SU-DHL-6 (cell line): ENCODE measurements at regions not wholly inside any gene's neighbourhood (a gene's known extent, or its start where the extent isn't known, plus 50 kb on each side); places are given as distances from the start of the nearest gene placed in this dataset.

Experiments
- H2AFZ ChIP-seq: fragments of 200-600 bp; sonication (generic); 2 replicates; pipeline ENCODE4 v1.6.1; 2014; ENCODE audit warnings: low read depth, mild to moderate bottlenecking, moderate library complexity, mixed read lengths, antibody characterized with exemption, low read length; ENCODE audit not compliant: severe bottlenecking
- H3F3A ChIP-seq: fragments of 200-600 bp; shearing (Covaris generic); 2 replicates; pipeline ENCODE4 v1.6.0; 2016; ENCODE audit warnings: antibody characterized with exemption, mild to moderate bottlenecking; ENCODE audit not compliant: insufficient read depth
- H3K27ac ChIP-seq: fragments of 200-600 bp; sonication (generic); 2 replicates; pipeline ENCODE4 v1.5.1; 2016; ENCODE audit warnings: low read depth, mild to moderate bottlenecking, low read length, moderate library complexity, mixed read lengths
- H3K27me3 ChIP-seq: fragments of 200-600 bp; sonication (generic), shearing (Covaris generic); 2 replicates; pipeline ENCODE4 v1.6.0; 2014; ENCODE audit warnings: mild to moderate bottlenecking, low read length
- H3K36me3 ChIP-seq: fragments of 200-600 bp; sonication (generic); 2 replicates; pipeline ENCODE4 v1.6.1; 2014; ENCODE audit warnings: mild to moderate bottlenecking, low read length, mixed read lengths
- H3K4me2 ChIP-seq: fragments of 300-600, 200-600 bp; shearing (Covaris generic), sonication (generic); 2 replicates; pipeline ENCODE4 v1.6.0; 2014; ENCODE audit warnings: low read length, low read depth, mild to moderate bottlenecking; ENCODE audit not compliant: poor library complexity, severe bottlenecking
- H3K4me3 ChIP-seq: fragments of 200-600 bp; sonication (generic); 2 replicates; pipeline ENCODE4 v1.5.1; 2014; ENCODE audit warnings: antibody characterized with exemption, low read length, mild to moderate bottlenecking, mixed read lengths; ENCODE audit not compliant: insufficient read depth, poor library complexity, severe bottlenecking
- H3K79me2 ChIP-seq: fragments of 200-600 bp; sonication (generic); 2 replicates; pipeline ENCODE4 v1.6.1; 2014; ENCODE audit warnings: mild to moderate bottlenecking, low read length, moderate library complexity; ENCODE audit not compliant: insufficient read depth
- H3K9ac ChIP-seq: fragments of 200-600 bp; sonication (generic); 2 replicates; pipeline ENCODE4 v1.7.0; 2014; ENCODE audit warnings: mild to moderate bottlenecking, low read length
- H3K9me2 ChIP-seq: fragments of 200-600 bp; sonication (generic); replicated peaks from 2 replicates; pipeline ENCODE4 v1.6.1; 2014; ENCODE audit warnings: low read length; ENCODE audit not compliant: insufficient read depth
- H3K9me3 ChIP-seq: fragments of 200-600 bp; sonication (generic); 2 replicates; pipeline ENCODE4 v1.6.1; 2014; ENCODE audit warnings: low read length, mixed read lengths; ENCODE audit not compliant: insufficient read depth
- H4K20me1 ChIP-seq: fragments of 200-600 bp; sonication (generic); 2 replicates; pipeline ENCODE4 v1.6.1; 2014; ENCODE audit warnings: low read depth, mild to moderate bottlenecking, antibody characterized with exemption, low read length, moderate library complexity, mixed read lengths
- EZH2phosphoT487 ChIP-seq: fragments of 200-600 bp; sonication (generic), shearing (Covaris generic); conservative IDR thresholded peaks from 2 replicates; pipeline ENCODE4 v1.6.1; 2018; ENCODE audit warnings: mild to moderate bottlenecking, antibody characterized with exemption, low read length, moderate library complexity, mixed read lengths
- TF ChIP-seq, protein P1 (sequence below): fragments of 200-600 bp; sonication (generic); IDR thresholded peaks from one replicate; pipeline ENCODE4 v1.5.1; 2017; ENCODE audit warnings: antibody characterized with exemption, mild to moderate bottlenecking, low read length, moderate library complexity; ENCODE audit not compliant: insufficient read depth, poor library complexity, severe bottlenecking

DNA sequence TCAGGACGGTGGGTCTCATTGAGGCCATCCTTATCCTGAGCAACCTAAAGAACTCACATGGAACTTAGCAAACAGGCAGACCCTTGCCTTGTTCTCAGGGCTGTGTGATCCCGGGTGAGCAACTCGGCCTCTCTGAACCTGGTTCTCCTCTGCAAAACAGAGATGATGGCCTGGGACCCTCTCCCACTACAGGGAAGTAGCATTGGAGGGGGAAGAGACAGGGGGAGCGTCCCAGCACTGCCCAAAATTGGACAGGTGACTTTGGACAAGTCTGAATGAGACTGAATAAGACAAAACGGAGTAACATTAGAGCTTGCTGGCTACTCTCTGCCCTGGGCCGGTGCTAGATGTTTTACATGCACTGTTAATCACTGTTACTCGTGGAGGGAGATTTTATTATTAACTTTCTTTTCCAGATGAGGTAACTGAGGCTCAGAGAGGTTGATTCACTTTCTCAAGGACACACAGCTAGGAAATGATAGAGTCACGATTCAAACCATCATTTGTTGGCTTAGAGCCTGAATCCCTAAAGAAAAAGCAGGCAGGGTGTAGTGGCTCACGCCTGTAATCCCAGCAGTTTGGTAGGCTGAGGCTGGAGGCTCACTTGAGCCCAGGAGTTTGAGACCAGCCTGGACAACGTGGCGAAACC lies 136.4 kb downstream of the C9orf50 start:
- Histone ChIP-seq H3K9me3 (no peaks in the 10 kb centered on the region), H3K36me3 (no peaks in the 10 kb centered on the region), H3K9me2 (no peaks in the 10 kb centered on the region), H3K4me3 (no peak overlapping the region), H3K27ac (no peak overlapping the region), H3K9ac (no peak overlapping the region), H3F3A (no peaks in the 10 kb centered on the region), H3K4me2 (no peak overlapping the region), H3K27me3 (no peaks in the 10 kb centered on the region), H4K20me1 (no peaks in the 10 kb centered on the region), H3K79me2 (no peaks in the 10 kb centered on the region), H2AFZ (no peak overlapping the region)
- TF ChIP-seq EZH2phosphoT487 = no peak
- TF ChIP-seq, protein P1, sequence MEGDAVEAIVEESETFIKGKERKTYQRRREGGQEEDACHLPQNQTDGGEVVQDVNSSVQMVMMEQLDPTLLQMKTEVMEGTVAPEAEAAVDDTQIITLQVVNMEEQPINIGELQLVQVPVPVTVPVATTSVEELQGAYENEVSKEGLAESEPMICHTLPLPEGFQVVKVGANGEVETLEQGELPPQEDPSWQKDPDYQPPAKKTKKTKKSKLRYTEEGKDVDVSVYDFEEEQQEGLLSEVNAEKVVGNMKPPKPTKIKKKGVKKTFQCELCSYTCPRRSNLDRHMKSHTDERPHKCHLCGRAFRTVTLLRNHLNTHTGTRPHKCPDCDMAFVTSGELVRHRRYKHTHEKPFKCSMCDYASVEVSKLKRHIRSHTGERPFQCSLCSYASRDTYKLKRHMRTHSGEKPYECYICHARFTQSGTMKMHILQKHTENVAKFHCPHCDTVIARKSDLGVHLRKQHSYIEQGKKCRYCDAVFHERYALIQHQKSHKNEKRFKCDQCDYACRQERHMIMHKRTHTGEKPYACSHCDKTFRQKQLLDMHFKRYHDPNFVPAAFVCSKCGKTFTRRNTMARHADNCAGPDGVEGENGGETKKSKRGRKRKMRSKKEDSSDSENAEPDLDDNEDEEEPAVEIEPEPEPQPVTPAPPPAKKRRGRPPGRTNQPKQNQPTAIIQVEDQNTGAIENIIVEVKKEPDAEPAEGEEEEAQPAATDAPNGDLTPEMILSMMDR = no peak

DNA sequence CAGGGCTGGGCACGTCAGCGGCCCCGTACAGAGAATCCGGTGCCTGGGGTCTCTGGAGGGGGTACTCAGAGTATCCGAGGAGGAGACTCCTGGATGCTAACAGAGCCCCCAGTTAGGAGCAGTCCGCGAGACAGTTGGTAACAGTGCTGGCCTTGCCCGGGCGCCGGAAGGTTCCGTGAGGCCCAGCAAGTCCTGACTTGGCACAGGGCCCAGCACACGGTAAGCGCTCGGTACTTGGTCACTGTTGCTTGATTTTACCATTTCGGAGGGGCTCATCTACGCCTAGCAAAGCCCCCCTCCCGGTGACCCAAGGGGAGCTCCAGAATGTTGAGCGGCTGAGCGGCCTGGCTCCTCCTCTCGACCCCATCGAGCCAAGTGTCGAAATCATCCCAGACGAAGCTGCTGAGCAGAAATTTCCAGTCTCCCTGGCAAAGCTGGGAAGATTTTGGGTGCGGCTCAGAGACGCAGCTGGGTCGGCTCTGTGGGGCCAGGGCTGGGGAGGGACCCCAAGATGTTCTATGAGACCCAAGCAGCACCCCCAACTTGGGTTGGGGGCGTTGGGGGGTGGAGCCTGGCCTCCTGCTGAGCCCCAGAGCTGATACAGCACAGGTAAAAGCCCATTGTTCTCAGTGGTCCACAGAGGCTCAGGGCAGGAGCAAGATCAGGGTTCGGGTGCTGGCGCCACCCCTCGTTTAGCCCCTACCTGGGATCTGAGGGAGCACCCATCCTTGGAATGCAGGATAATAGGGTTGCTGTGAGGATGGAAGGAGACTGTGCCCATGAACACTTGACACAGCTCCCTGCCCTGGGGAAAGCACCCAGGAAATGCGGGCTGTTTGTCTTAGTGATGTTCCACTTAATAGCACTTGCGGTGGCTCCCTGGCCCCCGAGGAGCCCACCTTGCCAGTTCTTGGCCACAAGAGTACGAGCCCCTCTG lies 137.2 kb downstream of the C9orf50 start:
- Histone ChIP-seq H3K27ac (no peak overlapping the region), H3K27me3 (no peaks in the 10 kb centered on the region), H3F3A (no peaks in the 10 kb centered on the region)

DNA sequence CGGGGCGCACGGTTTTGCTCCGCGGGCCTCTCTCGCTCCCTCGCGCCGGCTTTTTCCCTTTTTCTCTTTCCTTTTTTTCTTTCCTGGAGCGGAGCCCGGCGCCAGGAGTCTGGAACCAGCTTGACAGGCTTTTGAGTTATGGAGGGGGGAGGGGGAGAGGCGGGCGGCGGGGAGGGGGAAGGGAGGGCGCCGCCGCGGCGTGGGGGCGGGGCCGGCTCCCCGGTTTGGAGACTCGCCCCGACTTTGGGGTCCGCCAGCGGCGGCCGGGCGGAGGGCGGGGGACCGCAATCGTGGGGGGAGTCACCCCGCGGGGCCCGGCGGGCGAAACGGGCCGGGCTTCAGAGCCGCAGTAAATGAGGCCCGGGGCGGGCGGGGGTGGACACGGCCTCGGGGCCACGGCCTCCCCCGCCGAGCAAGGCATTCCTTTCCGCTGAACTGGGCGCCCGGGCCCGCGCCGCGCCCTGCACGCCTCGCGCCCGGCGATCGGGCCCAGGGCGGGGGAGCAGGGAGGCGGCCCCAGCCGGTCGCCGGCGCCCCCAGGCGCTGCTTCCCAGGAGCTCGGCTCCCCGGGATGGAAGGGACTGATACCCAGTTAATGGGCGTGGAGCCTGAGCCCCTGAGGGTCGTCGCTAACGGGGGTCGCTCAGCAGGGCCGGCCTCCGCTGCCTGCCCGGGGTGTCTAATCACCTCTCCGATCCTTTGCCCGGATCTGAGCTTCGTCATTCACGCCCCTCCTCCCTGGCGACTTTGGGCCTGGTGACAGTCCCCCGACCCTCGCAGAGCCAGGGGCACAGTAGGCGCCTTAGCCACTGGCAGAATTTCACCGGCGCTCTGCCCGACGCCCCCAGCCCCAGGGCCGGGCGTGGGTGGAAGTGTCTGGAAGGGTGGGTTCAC lies 138.1 kb downstream of the C9orf50 start:
- Histone ChIP-seq H3K27ac (no peak overlapping the region), H3K79me2 (no peaks in the 10 kb centered on the region), H3K9ac (no peak overlapping the region), H3K4me2 (no peak overlapping the region), H3K36me3 (no peaks in the 10 kb centered on the region), H3K4me3 (no peak overlapping the region), H3K27me3 (no peaks in the 10 kb centered on the region), H3F3A (no peaks in the 10 kb centered on the region), H2AFZ (no peak overlapping the region), H3K9me3 (no peaks in the 10 kb centered on the region), H3K9me2 (no peaks in the 10 kb centered on the region), H4K20me1 (no peaks in the 10 kb centered on the region)
- TF ChIP-seq EZH2phosphoT487 = no peak
- TF ChIP-seq, protein P1 = no peak

More for the DNA sequence above, 137.2 kb downstream of the C9orf50 start:
- H3K79me2 ChIP-seq = no peaks in the 10 kb centered on the region
- no peak overlapping the region for H2AFZ ChIP-seq
- H4K20me1 ChIP-seq = no peaks in the 10 kb centered on the region
- no peak overlapping the region for H3K4me3 ChIP-seq
- TF ChIP-seq, protein P1 = no peak
- no peak for TF ChIP-seq EZH2phosphoT487
- H3K9me2 ChIP-seq = no peaks in the 10 kb centered on the region
- H3K36me3 ChIP-seq = no peaks in the 10 kb centered on the region
- H3K4me2 ChIP-seq = no peak overlapping the region
- H3K9ac ChIP-seq = no peak overlapping the region
- no peaks in the 10 kb centered on the region for H3K9me3 ChIP-seq
